ENCODE measurements at regions not wholly inside any gene's neighbourhood (a gene's known extent, or its start where the extent isn't known, plus 50 kb on each side); places are given as distances from the start of the nearest gene placed in this dataset.

- intact Hi-C loops (cut with micrococcal nuclease): no loop called here
These were observed 353.2 kb downstream of the BTBD3 start for GRCh38 chr20:12270863-12271262.

- intact Hi-C loops (cut with micrococcal nuclease): no loop called here
These were observed 358.4 kb downstream of the BTBD3 start for GRCh38 chr20:12276011-12276673.

GRCh38 chr20:12287575-12287974, 369.9 kb downstream of the BTBD3 start:
- intact Hi-C loops (cut with micrococcal nuclease): no loop called here

DNA sequence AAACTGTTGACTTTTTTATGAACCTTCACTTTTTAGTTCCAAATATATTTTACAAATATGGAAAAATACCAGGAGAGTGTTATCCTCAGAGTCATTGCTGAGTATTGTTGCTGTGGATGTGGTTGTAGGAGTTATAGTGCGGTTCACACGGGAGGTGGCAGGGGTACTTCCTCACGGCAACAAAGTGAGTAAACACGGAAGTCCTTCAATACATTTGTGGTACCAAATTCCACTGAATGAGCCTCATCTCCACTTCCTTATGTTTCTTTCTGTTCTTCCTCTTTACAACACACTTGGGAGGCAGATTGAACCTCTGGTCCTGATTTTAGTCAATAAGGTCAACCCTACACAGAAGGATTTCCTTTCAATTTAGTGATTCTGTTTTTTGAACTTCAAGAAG, 371.8 kb downstream of the BTBD3 start:
- intact Hi-C loops (cut with micrococcal nuclease): no loop called here

GRCh38 chr20:12291386-12291785, 373.7 kb downstream of the BTBD3 start:
- intact Hi-C loops (cut with micrococcal nuclease): no loop called here

- intact Hi-C loops (cut with micrococcal nuclease): no loop called here
These were observed 376.2 kb downstream of the BTBD3 start for GRCh38 chr20:12293900-12294299.

DNA sequence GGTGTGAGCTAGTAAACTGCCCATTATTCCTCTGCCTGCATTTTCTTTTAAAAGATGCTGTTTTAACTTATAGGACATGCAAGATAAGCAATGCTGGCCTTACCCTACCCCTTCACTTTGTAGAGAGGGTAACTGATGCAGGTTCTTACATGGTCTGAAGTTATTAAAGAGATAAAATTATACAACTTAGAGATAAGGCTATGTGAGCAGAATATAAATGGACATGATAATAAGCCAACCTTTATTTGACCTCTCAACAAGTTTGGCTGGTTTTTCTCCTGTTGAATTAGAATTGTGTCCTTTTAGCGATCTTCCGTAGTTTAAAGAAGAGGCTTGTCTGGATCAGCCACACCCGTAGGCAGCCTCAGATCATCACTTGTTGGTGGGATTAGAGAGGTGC, 377.0 kb downstream of the BTBD3 start:
- intact Hi-C loops (cut with micrococcal nuclease): no loop called here

- intact Hi-C loops (cut with micrococcal nuclease): no loop called here
These were observed 387.7 kb downstream of the BTBD3 start for GRCh38 chr20:12305188-12305950.

- intact Hi-C loops (cut with micrococcal nuclease): no loop called here
These were observed 388.4 kb downstream of the BTBD3 start for GRCh38 chr20:12306107-12306506.

GRCh38 chr20:12311094-12311865, 393.6 kb downstream of the BTBD3 start:
- intact Hi-C loops (cut with micrococcal nuclease): no loop called here

DNA sequence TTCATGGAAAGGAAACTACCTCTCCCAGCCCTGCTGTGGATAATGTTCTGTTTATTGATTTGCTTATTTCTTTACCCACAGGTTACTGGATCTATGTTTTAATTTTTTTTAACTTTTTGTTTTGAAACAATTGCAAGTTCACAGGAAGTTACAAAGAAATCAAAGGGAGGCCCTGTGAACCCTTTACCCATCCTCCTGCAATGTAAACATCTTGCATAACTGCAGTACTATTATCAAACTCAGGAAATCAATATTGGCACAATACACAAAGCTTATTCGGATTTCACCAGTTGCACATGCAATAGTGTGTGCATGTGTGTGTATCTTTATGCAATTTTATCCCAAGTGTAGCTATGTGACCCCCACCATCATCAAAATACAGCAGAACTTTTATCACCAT, 398.0 kb downstream of the BTBD3 start:
- intact Hi-C loops (cut with micrococcal nuclease): no loop called here

- intact Hi-C loops (cut with micrococcal nuclease): no loop called here
These were observed 399.1 kb downstream of the BTBD3 start for GRCh38 chr20:12316794-12317193.

DNA sequence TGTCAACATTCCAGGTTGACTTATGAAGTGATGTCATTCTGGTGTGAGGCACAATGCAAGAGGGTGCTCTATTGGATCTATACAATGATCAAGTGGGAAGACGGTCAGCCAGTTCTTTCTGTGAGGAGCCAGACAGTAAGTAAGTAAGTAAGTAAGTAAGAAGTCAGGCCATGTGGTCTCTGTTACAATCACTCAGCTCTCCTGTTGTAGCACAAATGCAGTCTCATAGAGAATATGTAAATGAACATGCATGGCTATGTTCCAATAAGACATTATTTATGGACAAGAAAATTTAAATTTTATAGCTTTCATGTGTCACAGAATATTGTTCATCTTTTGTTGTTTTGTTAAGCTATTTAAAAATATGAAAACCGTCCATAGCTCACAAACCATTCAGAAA, 399.7 kb downstream of the BTBD3 start:
- intact Hi-C loops (cut with micrococcal nuclease): no loop called here

DNA sequence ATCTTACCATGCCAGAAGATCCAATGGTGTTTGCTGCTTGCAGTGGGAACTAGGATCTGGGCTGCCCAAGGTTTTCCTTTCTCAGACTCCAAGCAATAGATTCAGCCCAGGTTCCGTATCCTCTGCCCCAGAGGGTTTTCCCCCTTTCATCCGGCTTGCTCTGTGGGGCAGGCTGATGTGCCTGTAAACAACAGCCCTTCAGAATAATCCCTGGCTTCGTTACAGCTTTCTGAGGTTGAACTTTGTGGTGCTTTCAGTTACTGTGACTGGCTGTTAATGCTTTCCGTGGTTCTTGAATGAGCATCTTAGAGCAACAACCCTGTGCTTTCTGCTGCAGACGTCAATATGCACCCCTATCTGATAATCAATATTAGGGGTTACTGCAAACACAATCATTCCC, 400.4 kb downstream of the BTBD3 start:
- intact Hi-C loops (cut with micrococcal nuclease): no loop called here

DNA sequence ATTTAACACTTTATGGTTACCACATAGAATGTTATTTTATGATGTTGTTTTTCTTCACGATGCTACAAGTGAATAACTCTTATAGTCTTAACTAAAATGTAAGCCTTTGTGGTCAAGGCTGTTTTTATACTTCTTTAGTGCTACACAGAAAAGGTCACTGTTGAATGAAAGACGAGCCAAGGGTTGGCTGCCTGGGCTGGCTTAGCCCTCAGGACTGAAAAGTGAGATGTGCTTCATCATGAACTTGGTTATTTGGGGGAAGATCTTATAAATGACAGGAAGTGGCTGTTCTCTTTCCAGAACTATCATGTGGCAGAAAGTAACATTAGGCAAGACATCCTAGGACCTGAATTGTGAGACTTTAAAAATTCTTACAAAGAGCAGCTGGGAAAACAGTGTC, 404.0 kb downstream of the BTBD3 start:
- intact Hi-C loops (cut with micrococcal nuclease): no loop called here

- intact Hi-C loops (cut with micrococcal nuclease): no loop called here
These were observed 409.5 kb downstream of the BTBD3 start for GRCh38 chr20:12327205-12327604.

GRCh38 chr20:12331236-12331635, 413.5 kb downstream of the BTBD3 start:
- intact Hi-C loops (cut with micrococcal nuclease): no loop called here

- intact Hi-C loops (cut with micrococcal nuclease): no loop called here
These were observed 419.9 kb downstream of the BTBD3 start for GRCh38 chr20:12337601-12338000.

DNA sequence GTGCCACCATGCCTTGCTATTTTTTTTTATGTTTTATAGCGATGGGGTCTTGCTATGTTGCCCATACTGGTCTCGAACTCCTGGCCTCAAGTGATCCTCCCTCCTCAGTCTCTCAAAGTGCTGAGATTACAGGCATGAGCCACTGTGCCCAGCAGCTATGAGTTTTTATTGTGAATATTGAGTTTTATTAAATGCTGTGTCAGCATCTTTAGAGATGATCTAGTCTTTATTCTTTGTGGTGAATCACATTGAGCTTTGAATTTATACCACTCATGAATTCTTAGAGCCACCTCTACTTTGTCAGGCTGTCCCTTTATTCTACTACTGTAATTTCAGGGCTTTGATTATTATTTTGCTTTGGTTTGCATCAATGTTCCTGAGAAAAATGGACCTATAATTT, 428.3 kb downstream of the BTBD3 start:
- intact Hi-C loops (cut with micrococcal nuclease): loop anchor here (1.0 kb wide), 1 partner anchor 8 kb away; no protein-coding TSS in a partner anchor

DNA sequence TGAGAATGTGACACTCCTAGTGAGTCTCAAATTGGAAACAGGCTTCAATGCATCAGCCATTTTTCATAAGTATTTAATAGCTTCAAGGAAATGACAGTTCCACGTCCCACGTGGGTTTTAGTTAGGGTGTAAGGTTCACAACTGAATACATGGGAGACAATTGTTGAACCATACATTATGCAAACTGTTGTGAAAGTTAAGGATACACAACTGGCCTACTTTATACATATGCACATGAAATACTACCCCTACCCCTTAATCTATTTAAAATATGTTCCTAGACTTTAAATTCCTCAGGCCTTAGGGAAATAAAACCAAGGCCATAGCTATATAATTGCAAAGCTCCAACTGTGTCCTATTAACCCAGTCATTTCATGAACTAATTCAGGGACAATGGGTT, 436.1 kb downstream of the BTBD3 start:
- intact Hi-C loops (cut with micrococcal nuclease): no loop called here

DNA sequence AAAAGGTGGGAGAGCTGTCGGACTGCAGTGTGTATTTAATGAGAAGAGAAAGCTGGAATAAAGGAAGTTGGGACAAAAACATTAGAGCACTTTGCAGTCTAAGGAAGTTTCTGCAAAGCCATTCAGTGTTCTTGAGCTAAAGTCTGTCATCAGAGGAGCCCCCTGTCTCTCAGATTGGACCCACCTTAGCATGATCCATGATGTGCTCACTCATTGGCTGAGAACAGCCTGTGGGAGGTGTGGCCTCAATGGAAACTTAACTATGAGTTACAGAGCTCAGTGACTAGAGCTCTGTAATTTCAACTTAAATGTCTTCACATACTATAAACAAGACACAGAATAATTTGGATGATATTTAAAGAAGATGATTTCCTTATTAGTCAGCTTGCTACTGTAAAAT, 437.0 kb downstream of the BTBD3 start:
- intact Hi-C loops (cut with micrococcal nuclease): no loop called here

DNA sequence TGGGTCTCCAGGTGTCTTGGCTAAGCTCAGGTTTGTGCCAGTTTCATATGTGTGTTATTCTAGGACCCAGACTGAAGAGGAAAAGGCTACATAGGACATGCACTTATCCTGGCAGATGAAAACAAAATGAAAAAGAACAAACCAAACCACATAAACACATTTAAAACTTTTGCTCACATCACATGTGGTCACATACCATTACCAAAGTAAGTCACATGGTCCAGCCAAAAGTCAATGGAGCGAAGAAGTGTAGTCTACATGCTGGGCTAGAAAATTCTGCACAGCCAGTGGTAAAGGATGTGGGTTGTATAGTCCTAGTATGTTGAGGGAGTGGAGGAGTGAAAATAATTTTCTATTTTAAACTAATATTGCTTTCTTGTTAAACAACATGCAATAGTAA, 437.5 kb downstream of the BTBD3 start:
- intact Hi-C loops (cut with micrococcal nuclease): no loop called here
